ENCODE measurements at regions not wholly inside any gene's neighbourhood (a gene's known extent, or its start where the extent isn't known, plus 50 kb on each side); places are given as distances from the start of the nearest gene placed in this dataset.

DNA sequence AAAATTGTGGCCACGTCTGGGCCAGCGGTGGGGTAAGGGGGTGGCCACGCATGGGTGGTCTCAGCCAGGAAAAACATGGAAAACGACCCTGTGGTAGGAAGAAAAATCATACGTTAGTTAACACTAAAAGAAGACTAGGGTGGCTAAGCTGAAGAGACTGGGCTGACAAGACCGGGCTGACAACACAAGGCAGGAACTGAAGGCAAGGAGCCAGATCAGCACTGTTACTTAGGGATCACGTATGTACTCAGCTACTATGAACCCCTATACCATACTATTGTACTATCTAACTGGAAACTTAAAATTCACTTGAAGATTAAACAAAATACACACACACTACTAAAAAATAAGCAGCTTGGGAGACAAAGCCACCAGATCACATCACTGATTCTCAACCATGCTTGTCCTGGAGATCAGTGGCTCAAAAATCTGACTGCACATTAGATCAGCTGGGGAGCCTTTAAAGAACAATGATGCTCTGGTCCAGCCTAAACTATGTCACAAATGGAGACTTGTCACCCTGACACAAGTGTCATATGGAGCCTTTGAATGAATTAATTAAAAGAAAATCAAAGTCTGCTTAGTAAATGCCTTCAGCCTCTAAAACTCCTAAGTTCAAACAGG, 442.2 kb downstream of the SHQ1 start:
- TF ChIP-seq POLR2A (IDR thresholded peaks at IDR 0.05; ENCODE audit: low read depth, low read length) (no peak), TAF1 (IDR thresholded peaks at IDR 0.05; ENCODE audit: borderline replicate concordance, low read depth, low read length) (no peak)
